HepG2 (cell line): ENCODE measurements at regions not wholly inside any gene's neighbourhood (a gene's known extent, or its start where the extent isn't known, plus 50 kb on each side); places are given as distances from the start of the nearest gene placed in this dataset.

Experiments
- ATAC-seq: fragments of 200-7000 bp; cut with Tn5 transposase; 3 replicates; pipeline ENCODE4 v1.9.1; 2020; ENCODE audit warnings: mild to moderate bottlenecking, moderate library complexity
- BruUV-seq: library from RNA; stranded (reverse); fragments of 400-500 nt; replicated peaks from 2 replicates; lab custom pipeline; 2021; lab: Mats Ljungman, UMichigan
- CTCF ChIA-PET: fragments of 300-600 bp; formaldehyde crosslinking; extraction: SDS; loops from one replicate; lab custom pipeline; 2021; ENCODE audit warnings: low total read pairs, inconsistent platforms, low intra/inter-chr PET ratio; lab: Yijun Ruan, JAX
- POLR2A ChIA-PET: fragments of 350-600 bp; sonication (Branson Sonifier 250); formaldehyde crosslinking; loops from one replicate; lab custom pipeline; 2020; ENCODE audit warnings: antibody characterized with exemption, inconsistent platforms; lab: Yijun Ruan, JAX
- DNase-seq: peaks from one replicate; pipeline ENCODE4 v3.0.0-alpha.2; 2015; ENCODE audit warnings: low spot score
- FAIRE-seq: peaks from 3 replicates; lab custom pipeline; 2011; peaks lifted over from hg19 to GRCh38; lab: Jason Lieb, UNC
- H2AFZ ChIP-seq: one replicate; pipeline ENCODE4 v1.6.1; 2011; ENCODE audit warnings: low read length, inconsistent platforms
- H3K27ac ChIP-seq: fragments of 300-600 bp; 3 replicates; pipeline ENCODE4 v1.8.0; 2011; ENCODE audit warnings: mixed run types, mild to moderate bottlenecking, mixed read lengths, low read length, inconsistent platforms; ENCODE audit not compliant: insufficient read depth; ENCODE audit errors: extremely low read length
- H3K27me3 ChIP-seq, 2 experiments: fragments of 200-600 bp in 1 of 2; 2 replicates in 1 of 2; 3 replicates in 1 of 2; pipeline versions ENCODE4 v1.6.0 to v1.8.0; 2011; ENCODE audit warnings: low read length in 2 of 2, mild to moderate bottlenecking in 2 of 2, moderate library complexity in 2 of 2, inconsistent platforms in 1 of 2; ENCODE audit not compliant: insufficient read depth in 2 of 2, control insufficient read depth in 1 of 2
- H3K36me3 ChIP-seq, 2 experiments: fragments of 200-600 bp in 1 of 2; replicated peaks in 1 of 2; 2 replicates in 1 of 2; 3 replicates in 1 of 2; pipeline versions ENCODE4 v1.5.1 to v1.8.0; 2011; ENCODE audit warnings: low read length in 2 of 2, inconsistent platforms in 1 of 2; ENCODE audit not compliant: insufficient read depth in 2 of 2, control insufficient read depth in 1 of 2
- H3K4me1 ChIP-seq: 2 replicates; pipeline ENCODE4 v1.5.1; 2012; ENCODE audit warnings: low read length, inconsistent platforms; ENCODE audit not compliant: insufficient read depth
- H3K4me2 ChIP-seq: 2 replicates; pipeline ENCODE4 v1.6.0; 2011; ENCODE audit warnings: low read depth, low read length, inconsistent platforms
- H3K4me3 ChIP-seq, 3 experiments: fragments of 200-600 bp in 1 of 3; sonication (generic), shearing (Covaris generic) in 1 of 3; replicated peaks in 1 of 3; 2 replicates each; pipeline ENCODE4 v1.5.1; 2011 to 2016; ENCODE audit warnings: low read length in 3 of 3, inconsistent platforms in 2 of 3, low read depth in 2 of 3, mild to moderate bottlenecking in 2 of 3, control low read depth in 1 of 3, mixed read lengths in 1 of 3; ENCODE audit not compliant: insufficient read depth in 1 of 3
- H3K79me2 ChIP-seq: one replicate; pipeline ENCODE4 v1.6.1; 2011; ENCODE audit warnings: low read length, inconsistent platforms; ENCODE audit not compliant: insufficient read depth
- H3K9ac ChIP-seq: 2 replicates; pipeline ENCODE4 v1.6.0; 2011; ENCODE audit warnings: mild to moderate bottlenecking, low read depth, low read length, inconsistent platforms; ENCODE audit not compliant: insufficient read depth
- H3K9me3 ChIP-seq: 2 replicates; pipeline ENCODE4 v1.5.1; 2012; ENCODE audit warnings: mild to moderate bottlenecking, low read length
- H4K20me1 ChIP-seq: 2 replicates; pipeline ENCODE4 v1.6.0; 2011; ENCODE audit warnings: inconsistent platforms, mild to moderate bottlenecking, low read length, moderate library complexity; ENCODE audit not compliant: insufficient read depth
- ATF7 ChIP-seq, 2 experiments: fragments of 450-650 bp in 1 of 2; sonication (generic) in 1 of 2; formaldehyde crosslinking in 1 of 2; IDR thresholded peaks; 2 replicates each; pipeline versions ENCODE4 v1.4.0 to v1.6.1; 2016 to 2020; ENCODE audit warnings: antibody characterized with exemption in 1 of 2, mild to moderate bottlenecking in 1 of 2, missing genetic modification reagents in 1 of 2
- CEBPB ChIP-seq: IDR thresholded peaks from 2 replicates; pipeline ENCODE4 v1.6.1; 2011; ENCODE audit warnings: low read depth, low read length, improper control_type of control experiment, borderline replicate concordance
- CHD4 ChIP-seq: fragments of 200-600 bp; sonication (generic); IDR thresholded peaks from 2 replicates; pipeline ENCODE4 v1.7.0; 2017; ENCODE audit warnings: mild to moderate bottlenecking, low read length, borderline replicate concordance
- RBFOX2 ChIP-seq: fragments of 200-400 bp; formaldehyde crosslinking; IDR thresholded peaks from 2 replicates; pipeline ENCODE4 v1.6.1; 2017; ENCODE audit warnings: low read depth, mild to moderate bottlenecking, low read length
- TCF12 ChIP-seq, 2 experiments: fragments of 450-650 bp in 1 of 2; sonication (generic) in 1 of 2; formaldehyde crosslinking in 1 of 2; IDR thresholded peaks; 2 replicates each; pipeline versions ENCODE4 v1.6.1 to v1.8.0; 2017 to 2022; ENCODE audit warnings: antibody characterized with exemption in 1 of 2, mild to moderate bottlenecking in 1 of 2, missing genetic modification reagents in 1 of 2, moderate library complexity in 1 of 2
- ZFP1 ChIP-seq: IDR thresholded peaks from 2 replicates; pipeline ENCODE4 v1.6.1; 2016
- ZMYM3 ChIP-seq: sonication (generic); formaldehyde crosslinking; IDR thresholded peaks from 2 replicates; pipeline ENCODE4 v1.5.1; 2020; ENCODE audit warnings: mild to moderate bottlenecking, missing genetic modification reagents
- WGBS: methylation state at CpG from one replicate; pipeline ENCODE4 v1.1.6; 2017; ENCODE audit warnings: low lambda C conversion rate; 5-methylcytosine and 5-hydroxymethylcytosine counted together
- in situ Hi-C: cut with HindIII; loops from 2 replicates; pipeline ENCODE4 v1.10.0; 2017; ENCODE audit warnings: low pct_unique_long_range_greater_than_20kb; ENCODE audit not compliant: extremely low pct_ligation_motif_present
- intact Hi-C: fragments of 100-400 bp; cut with micrococcal nuclease; formaldehyde crosslinking; loops from one replicate; pipeline ENCODE4 v1.10.0; 2022; ENCODE audit not compliant: unreplicated experiment

DNA sequence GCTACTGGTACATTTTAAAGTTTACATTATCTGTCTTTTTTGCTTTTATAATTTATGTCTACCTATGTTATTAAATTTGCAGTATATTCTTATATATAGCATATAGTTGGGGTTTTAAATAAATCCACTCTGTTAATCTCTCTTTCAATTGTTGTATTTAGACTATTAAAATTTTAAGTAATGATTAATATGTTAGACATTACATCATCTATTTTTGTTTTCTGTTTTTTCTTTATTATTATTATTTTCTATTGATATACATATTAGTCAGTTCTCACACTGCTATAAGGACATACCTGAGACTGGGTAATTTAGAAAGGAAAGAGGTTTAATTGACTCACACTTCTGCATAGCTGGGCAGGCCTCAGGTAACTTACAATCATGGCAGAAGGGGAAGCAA is 1338.2 kb upstream of the GJE1 start:
- Histone ChIP-seq H3K4me1 (no peaks in the 10 kb centered on the region), H3K27ac (no peak overlapping the region), H3K9ac (no peak overlapping the region), H3K4me3 (no peak overlapping the region), H3K36me3 (no peaks in the 10 kb centered on the region), H2AFZ (no peak overlapping the region), H4K20me1 (no peaks in the 10 kb centered on the region), H3K27me3 (no peaks in the 10 kb centered on the region), H3K9me3 (no peaks in the 10 kb centered on the region), H3K79me2 (no peaks in the 10 kb centered on the region), H3K4me2 (no peak overlapping the region)
- BruUV-seq = no TSS peak
- ATAC-seq (no peak), DNase-seq (no peak), FAIRE-seq (no peak)
- intact Hi-C loops = no loop called here
- no peak for TF ChIP-seq ZMYM3
- no peak for TF ChIP-seq TCF12 (IDR thresholded peaks at IDR 0.05)
- TF ChIP-seq TCF12 (CRISPR knock-in tag; IDR thresholded peaks at IDR 0.05) = no peak
- no peak for TF ChIP-seq CHD4
- no peak for TF ChIP-seq ZFP1 (CRISPR knock-in tag)
- TF ChIP-seq CEBPB = no peak
- peak; percentile 79 for TF ChIP-seq ATF7 (IDR thresholded peaks at IDR 0.05)
- no peak for TF ChIP-seq ATF7 (CRISPR knock-in tag; IDR thresholded peaks at IDR 0.05)
- POLR2A ChIA-PET = no interaction called here
- CTCF ChIA-PET = no interaction called here
- in situ Hi-C loops = no loop called here

DNA sequence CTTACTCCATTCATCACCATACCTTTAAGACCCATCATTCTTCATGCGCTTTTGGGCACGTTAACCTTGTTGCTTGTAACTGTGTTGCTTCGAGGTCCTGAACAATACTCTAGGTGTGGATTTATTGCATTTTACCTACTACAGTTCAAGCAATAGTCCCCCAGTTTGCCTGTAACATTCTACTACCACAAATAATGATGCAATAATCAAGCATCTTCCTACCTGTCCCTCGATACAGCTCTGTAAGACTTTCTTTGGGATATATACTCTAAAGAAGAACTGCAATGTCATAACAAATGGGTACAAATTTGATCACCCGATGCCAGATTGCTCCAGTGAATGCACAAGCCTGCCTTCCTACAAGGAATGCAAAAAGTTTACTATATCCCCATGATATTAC is 1342.6 kb upstream of the GJE1 start:
- ATAC-seq (no peak), FAIRE-seq (no peak), DNase-seq (no peak)
- intact Hi-C loops = no loop called here
- TF ChIP-seq CEBPB = peak; percentile 63
- TF ChIP-seq ATF7 (IDR thresholded peaks at IDR 0.05) = peak; percentile 71; the same call in 1 of the 2 replicates
- no peak for TF ChIP-seq ATF7 (CRISPR knock-in tag; IDR thresholded peaks at IDR 0.05)
- TF ChIP-seq RBFOX2 = no peak
- H2AFZ ChIP-seq = no peak overlapping the region
- no peaks in the 10 kb centered on the region for H3K36me3 ChIP-seq
- H3K27ac ChIP-seq = no peak overlapping the region
- ChIA-PET CTCF (no interaction called here), POLR2A (no interaction called here)
- no peaks in the 10 kb centered on the region for H3K9me3 ChIP-seq
- H4K20me1 ChIP-seq = no peaks in the 10 kb centered on the region
- in situ Hi-C loops = no loop called here
- H3K4me2 ChIP-seq = no peak overlapping the region
- no peak overlapping the region for H3K4me3 ChIP-seq
- no peaks in the 10 kb centered on the region for H3K4me1 ChIP-seq
- H3K27me3 ChIP-seq = no peaks in the 10 kb centered on the region
- 87% methylated on average over 5 of the region's 5 CpGs for WGBS
- no peak overlapping the region for H3K9ac ChIP-seq
- no peaks in the 10 kb centered on the region for H3K79me2 ChIP-seq
- BruUV-seq = no TSS peak
